PC-3 (cell line): ENCODE measurements at regions not wholly inside any gene's neighbourhood (a gene's known extent, or its start where the extent isn't known, plus 50 kb on each side); places are given as distances from the start of the nearest gene placed in this dataset.

Source experiments
- ATAC-seq: fragments of 200-7000 bp; cut with Tn5 transposase; 2 replicates; pipeline ENCODE4 v1.9.1; 2020; ENCODE audit warnings: mild to moderate bottlenecking, moderate library complexity
- BruUV-seq: library from RNA; stranded (reverse); fragments of 400-500 nt; replicated peaks from 2 replicates; lab custom pipeline; 2021; lab: Mats Ljungman, UMichigan
- CTCF ChIA-PET: fragments of 300-600 bp; sonication (Branson Sonifier 250); formaldehyde crosslinking; loops from one replicate; lab custom pipeline; 2022; ENCODE audit warnings: antibody characterized with exemption; lab: Charles Lee
- POLR2A ChIA-PET: fragments of 300-600 bp; sonication (Branson Sonifier 250); formaldehyde crosslinking; loops from one replicate; lab custom pipeline; 2022; ENCODE audit warnings: antibody characterized with exemption; ENCODE audit not compliant: unreplicated experiment; lab: Charles Lee
- DNase-seq: peaks from one replicate; pipeline ENCODE4 v3.0.0-alpha.2; 2015
- H2AFZ ChIP-seq: fragments of 300-600 bp; sonication (generic); 2 replicates; pipeline ENCODE4 v1.6.0; 2016; ENCODE audit warnings: antibody characterized with exemption, low read length
- H3F3A ChIP-seq: fragments of 300-600 bp; sonication (generic); one replicate; pipeline ENCODE4 v1.6.0; 2017; ENCODE audit warnings: antibody characterized with exemption, low read length, control low read depth, mild to moderate bottlenecking; ENCODE audit not compliant: unreplicated experiment
- H3K27ac ChIP-seq: fragments of 300-600 bp; sonication (generic); 2 replicates; pipeline ENCODE4 v1.5.1; 2016; ENCODE audit warnings: mild to moderate bottlenecking, low read length
- H3K27me3 ChIP-seq: fragments of 300-600 bp; sonication (generic); 2 replicates; pipeline ENCODE4 v1.6.1; 2016; ENCODE audit warnings: low read length, mixed read lengths
- H3K36me3 ChIP-seq: fragments of 300-600 bp; sonication (generic); 2 replicates; pipeline ENCODE4 v1.6.1; 2016; ENCODE audit warnings: low read depth, mixed run types, low read length, mixed read lengths
- H3K4me1 ChIP-seq: fragments of 300-600 bp; sonication (generic); 2 replicates; pipeline ENCODE4 v1.5.1; 2016; ENCODE audit warnings: low read length; ENCODE audit not compliant: insufficient read depth
- H3K4me2 ChIP-seq: fragments of 300-600 bp; sonication (generic); 2 replicates; pipeline ENCODE4 v1.6.0; 2016; ENCODE audit warnings: low read length
- H3K4me3 ChIP-seq: fragments of 300-600 bp; sonication (generic); 2 replicates; pipeline ENCODE4 v1.5.1; 2016; ENCODE audit warnings: mild to moderate bottlenecking, low read length, mixed read lengths
- H3K79me2 ChIP-seq: fragments of 300-600 bp; sonication (generic); 2 replicates; pipeline ENCODE4 v1.6.1; 2017; ENCODE audit warnings: low read length, mixed read lengths
- H3K9ac ChIP-seq: fragments of 300-600 bp; sonication (generic); 2 replicates; pipeline ENCODE4 v1.6.0; 2016; ENCODE audit warnings: mild to moderate bottlenecking, low read length
- H3K9me2 ChIP-seq: fragments of 300-600 bp; sonication (generic); replicated peaks from 2 replicates; pipeline ENCODE4 v1.6.1; 2016; ENCODE audit warnings: mixed run types, low read length, mixed read lengths
- H3K9me3 ChIP-seq: fragments of 300-600 bp; sonication (generic); 2 replicates; pipeline ENCODE4 v1.6.1; 2016; ENCODE audit warnings: low read length, mixed read lengths
- H4K20me1 ChIP-seq: fragments of 300-600 bp; sonication (generic); 2 replicates; pipeline ENCODE4 v1.6.1; 2016; ENCODE audit warnings: low read length, mixed read lengths
- CTCF ChIP-seq: fragments of 300-600 bp; sonication (generic); conservative IDR thresholded peaks from 2 replicates; pipeline ENCODE4 v1.5.1; 2017; ENCODE audit warnings: antibody characterized with exemption, low read depth, mild to moderate bottlenecking, low read length
- EZH2 ChIP-seq: fragments of 300-600 bp; sonication (generic); IDR thresholded peaks from one replicate; pipeline ENCODE4 v1.6.1; 2017; ENCODE audit warnings: antibody characterized with exemption, mild to moderate bottlenecking, low read length; ENCODE audit not compliant: unreplicated experiment
- EZH2phosphoT487 ChIP-seq: fragments of 300-600 bp; sonication (generic); IDR thresholded peaks from 2 replicates; pipeline ENCODE4 v1.6.1; 2018; ENCODE audit warnings: mild to moderate bottlenecking, antibody characterized with exemption, low read length, borderline replicate concordance
- intact Hi-C: fragments of 100-400 bp; cut with micrococcal nuclease; formaldehyde crosslinking; loops from 2 replicates; pipeline ENCODE4 v1.9.0; 2023

- no peaks in the 10 kb centered on the region for H3K9me3 ChIP-seq
- H3K9me2 ChIP-seq, result no peaks in the 10 kb centered on the region
- no peaks in the 10 kb centered on the region for H3K36me3 ChIP-seq
- no peak overlapping the region for H3K4me3 ChIP-seq
- ChIA-PET POLR2A (no interaction called here), CTCF (no interaction called here)
- no peak for ATAC-seq
- H4K20me1 ChIP-seq, result no peaks in the 10 kb centered on the region
- no peak overlapping the region for H3K27ac ChIP-seq
- no peaks in the 10 kb centered on the region for H3F3A ChIP-seq
- H3K9ac ChIP-seq, result no peak overlapping the region
- no peak overlapping the region for H3K4me2 ChIP-seq
- no peaks in the 10 kb centered on the region for H3K4me1 ChIP-seq
- DNase-seq, result no peak
- no peaks in the 10 kb centered on the region for H3K27me3 ChIP-seq
- no TSS peak for BruUV-seq
- intact Hi-C loops, result no loop called here
- no peak for TF ChIP-seq CTCF
- no peak for TF ChIP-seq EZH2phosphoT487
- TF ChIP-seq EZH2, result no peak
- H3K79me2 ChIP-seq, result no peaks in the 10 kb centered on the region
- H2AFZ ChIP-seq, result no peak overlapping the region
These were observed 623.1 kb downstream of the ACTR3B start for GRCh38 chr7:153382641-153383101.

GRCh38 chr7:153383781-153384180 is 624.2 kb downstream of the ACTR3B start:
- Histone ChIP-seq H3K27ac (no peak overlapping the region), H3K9ac (no peak overlapping the region), H3K9me3 (no peaks in the 10 kb centered on the region), H3K79me2 (no peaks in the 10 kb centered on the region), H3K4me3 (no peak overlapping the region), H3K9me2 (no peaks in the 10 kb centered on the region), H3F3A (no peaks in the 10 kb centered on the region), H3K4me2 (no peak overlapping the region), H4K20me1 (no peaks in the 10 kb centered on the region), H3K27me3 (no peaks in the 10 kb centered on the region), H3K36me3 (no peaks in the 10 kb centered on the region), H2AFZ (no peak overlapping the region), H3K4me1 (no peaks in the 10 kb centered on the region)
- DNase-seq, result no peak
- intact Hi-C loops, result no loop called here
- CTCF ChIA-PET, result no interaction called here
- no peak for ATAC-seq
- no peak for TF ChIP-seq CTCF
- TF ChIP-seq EZH2, result no peak
- TF ChIP-seq EZH2phosphoT487, result no peak
- BruUV-seq, result no TSS peak
- POLR2A ChIA-PET, result no interaction called here

- H3K9ac ChIP-seq, result no peak overlapping the region
- intact Hi-C loops, result no loop called here
- TF ChIP-seq EZH2phosphoT487 (no peak), EZH2 (no peak), CTCF (no peak)
- H3K9me2 ChIP-seq, result no peaks in the 10 kb centered on the region
- ChIA-PET CTCF (no interaction called here), POLR2A (no interaction called here)
- no peak overlapping the region for H3K27ac ChIP-seq
- no peak overlapping the region for H3K4me3 ChIP-seq
- no peaks in the 10 kb centered on the region for H3K79me2 ChIP-seq
- no peaks in the 10 kb centered on the region for H3K9me3 ChIP-seq
- no peaks in the 10 kb centered on the region for H3K36me3 ChIP-seq
- H4K20me1 ChIP-seq, result no peaks in the 10 kb centered on the region
- no peaks in the 10 kb centered on the region for H3F3A ChIP-seq
- H3K27me3 ChIP-seq, result no peaks in the 10 kb centered on the region
- no peak for DNase-seq
- ATAC-seq, result no peak
- H2AFZ ChIP-seq, result no peak overlapping the region
- H3K4me2 ChIP-seq, result no peak overlapping the region
- no TSS peak for BruUV-seq
- H3K4me1 ChIP-seq, result no peaks in the 10 kb centered on the region
These were observed 626.0 kb downstream of the ACTR3B start for GRCh38 chr7:153385502-153385901.
